AG20443 (cell line): ENCODE measurements at regions not wholly inside any gene's neighbourhood (a gene's known extent, or its start where the extent isn't known, plus 50 kb on each side); places are given as distances from the start of the nearest gene placed in this dataset.

ENCODE experiments used
- DNase-seq: peaks from one replicate; pipeline ENCODE4 v3.0.0; 2012; ENCODE audit warnings: low spot score, mixed read lengths

GRCh38 chr2:237271698-237272652, 142.0 kb downstream of the COL6A3 start:
- DNase-seq: no peak
